SH-SY5Y (cell line): ENCODE measurements at regions not wholly inside any gene's neighbourhood (a gene's known extent, or its start where the extent isn't known, plus 50 kb on each side); places are given as distances from the start of the nearest gene placed in this dataset.

Experiments
- GATA2 ChIP-seq: IDR thresholded peaks from 2 replicates; pipeline ENCODE4 v1.6.1; 2011; ENCODE audit warnings: mild to moderate bottlenecking, low read depth, low read length
- GATA3 ChIP-seq: IDR thresholded peaks from 2 replicates; pipeline ENCODE4 v1.6.1; 2011; ENCODE audit warnings: low read depth, mild to moderate bottlenecking, low read length, moderate library complexity

GRCh38 chr4:8736090-8736825 lies 135.4 kb downstream of the HMX1 start:
- TF ChIP-seq GATA3 = no peak
- no peak for TF ChIP-seq GATA2
